ENCODE measurements at regions not wholly inside any gene's neighbourhood (a gene's known extent, or its start where the extent isn't known, plus 50 kb on each side); places are given as distances from the start of the nearest gene placed in this dataset.
"Not testable (repeated sequence)": the region's sequence is repeated elsewhere in the genome, so short reads cannot be mapped to it uniquely, and the experiment has no call there.

- H3K9me3 ChIP-seq (ENCODE audit: control insufficient read depth, insufficient read depth, low read depth, low read length); H3K36me3 ChIP-seq (ENCODE audit: control insufficient read depth, insufficient read depth, low read length); H3K27ac ChIP-seq (ENCODE audit: insufficient read depth, low read length); H3K4me2 ChIP-seq (ENCODE audit: extremely low read depth, insufficient read depth, low read length); H3K79me2 ChIP-seq (ENCODE audit: control insufficient read depth, insufficient read depth, low read length); H3K9ac ChIP-seq (ENCODE audit: insufficient read depth, low read length); H2AFZ ChIP-seq (ENCODE audit: low read length); DNase-seq (ENCODE audit: low read depth in 2 of 2); H4K20me1 ChIP-seq (ENCODE audit: control insufficient read depth, extremely low read depth, insufficient read depth, low read length); H3K27me3 ChIP-seq (ENCODE audit: control insufficient read depth, insufficient read depth, low read length); H3K4me3 ChIP-seq (replicated peaks in 1 of 4; ENCODE audit: control extremely low read depth in 1 of 4, insufficient read depth in 1 of 4, low read depth in 3 of 4, low read length in 4 of 4); H3K4me1 ChIP-seq (ENCODE audit: control insufficient read depth, extremely low read depth, insufficient read depth, low read length): not testable (repeated sequence)
Measured at GRCh38 chr1:146604681-146605080, 333.4 kb upstream of the NBPF12 start.

GRCh38 chr1:146600720-146601307, 337.3 kb upstream of the NBPF12 start:
- H4K20me1 ChIP-seq (ENCODE audit: control insufficient read depth, extremely low read depth, insufficient read depth, low read length); H3K79me2 ChIP-seq (ENCODE audit: control insufficient read depth, insufficient read depth, low read length); H3K4me2 ChIP-seq (ENCODE audit: extremely low read depth, insufficient read depth, low read length); H3K9me3 ChIP-seq (ENCODE audit: control insufficient read depth, insufficient read depth, low read depth, low read length); H3K27me3 ChIP-seq (ENCODE audit: control insufficient read depth, insufficient read depth, low read length); DNase-seq (ENCODE audit: low read depth in 2 of 2); H3K27ac ChIP-seq (ENCODE audit: insufficient read depth, low read length); H3K36me3 ChIP-seq (ENCODE audit: control insufficient read depth, insufficient read depth, low read length); H2AFZ ChIP-seq (ENCODE audit: low read length); H3K4me1 ChIP-seq (ENCODE audit: control insufficient read depth, extremely low read depth, insufficient read depth, low read length); H3K4me3 ChIP-seq (replicated peaks in 1 of 4; ENCODE audit: control extremely low read depth in 1 of 4, insufficient read depth in 1 of 4, low read depth in 3 of 4, low read length in 4 of 4); H3K9ac ChIP-seq (ENCODE audit: insufficient read depth, low read length): not testable (repeated sequence)

- not testable (repeated sequence) for H2AFZ ChIP-seq (ENCODE audit: low read length); H3K27ac ChIP-seq (ENCODE audit: insufficient read depth, low read length); H4K20me1 ChIP-seq (ENCODE audit: control insufficient read depth, extremely low read depth, insufficient read depth, low read length); H3K9ac ChIP-seq (ENCODE audit: insufficient read depth, low read length); H3K27me3 ChIP-seq (ENCODE audit: control insufficient read depth, insufficient read depth, low read length); H3K4me1 ChIP-seq (ENCODE audit: control insufficient read depth, extremely low read depth, insufficient read depth, low read length); H3K79me2 ChIP-seq (ENCODE audit: control insufficient read depth, insufficient read depth, low read length); H3K9me3 ChIP-seq (ENCODE audit: control insufficient read depth, insufficient read depth, low read depth, low read length); H3K4me3 ChIP-seq (replicated peaks in 1 of 4; ENCODE audit: control extremely low read depth in 1 of 4, insufficient read depth in 1 of 4, low read depth in 3 of 4, low read length in 4 of 4); H3K4me2 ChIP-seq (ENCODE audit: extremely low read depth, insufficient read depth, low read length); H3K36me3 ChIP-seq (ENCODE audit: control insufficient read depth, insufficient read depth, low read length); DNase-seq (ENCODE audit: low read depth in 2 of 2)
Measured at GRCh38 chr1:146599906-146600305, 338.2 kb upstream of the NBPF12 start.

- H3K9ac ChIP-seq (ENCODE audit: insufficient read depth, low read length); H3K79me2 ChIP-seq (ENCODE audit: control insufficient read depth, insufficient read depth, low read length); H3K4me1 ChIP-seq (ENCODE audit: control insufficient read depth, extremely low read depth, insufficient read depth, low read length); H3K36me3 ChIP-seq (ENCODE audit: control insufficient read depth, insufficient read depth, low read length); DNase-seq (ENCODE audit: low read depth in 2 of 2); H3K27ac ChIP-seq (ENCODE audit: insufficient read depth, low read length); H3K9me3 ChIP-seq (ENCODE audit: control insufficient read depth, insufficient read depth, low read depth, low read length); H2AFZ ChIP-seq (ENCODE audit: low read length); H3K4me3 ChIP-seq (replicated peaks in 1 of 4; ENCODE audit: control extremely low read depth in 1 of 4, insufficient read depth in 1 of 4, low read depth in 3 of 4, low read length in 4 of 4); H4K20me1 ChIP-seq (ENCODE audit: control insufficient read depth, extremely low read depth, insufficient read depth, low read length); H3K27me3 ChIP-seq (ENCODE audit: control insufficient read depth, insufficient read depth, low read length); H3K4me2 ChIP-seq (ENCODE audit: extremely low read depth, insufficient read depth, low read length): not testable (repeated sequence)
Measured at GRCh38 chr1:146581229-146581628, 352.4 kb upstream of the NOTCH2NLA start.

- H2AFZ ChIP-seq (ENCODE audit: low read length); H3K27me3 ChIP-seq (ENCODE audit: control insufficient read depth, insufficient read depth, low read length); H3K9ac ChIP-seq (ENCODE audit: insufficient read depth, low read length); H3K4me3 ChIP-seq (replicated peaks in 1 of 4; ENCODE audit: control extremely low read depth in 1 of 4, insufficient read depth in 1 of 4, low read depth in 3 of 4, low read length in 4 of 4); H4K20me1 ChIP-seq (ENCODE audit: control insufficient read depth, extremely low read depth, insufficient read depth, low read length); DNase-seq (ENCODE audit: low read depth in 2 of 2); H3K79me2 ChIP-seq (ENCODE audit: control insufficient read depth, insufficient read depth, low read length); H3K4me1 ChIP-seq (ENCODE audit: control insufficient read depth, extremely low read depth, insufficient read depth, low read length); H3K27ac ChIP-seq (ENCODE audit: insufficient read depth, low read length); H3K9me3 ChIP-seq (ENCODE audit: control insufficient read depth, insufficient read depth, low read depth, low read length); H3K4me2 ChIP-seq (ENCODE audit: extremely low read depth, insufficient read depth, low read length); H3K36me3 ChIP-seq (ENCODE audit: control insufficient read depth, insufficient read depth, low read length): not testable (repeated sequence)
Measured at GRCh38 chr1:146567541-146567940, 338.7 kb upstream of the NOTCH2NLA start.

- H3K9ac ChIP-seq (ENCODE audit: insufficient read depth, low read length); H3K4me2 ChIP-seq (ENCODE audit: extremely low read depth, insufficient read depth, low read length); H2AFZ ChIP-seq (ENCODE audit: low read length); H3K27ac ChIP-seq (ENCODE audit: insufficient read depth, low read length); H3K27me3 ChIP-seq (ENCODE audit: control insufficient read depth, insufficient read depth, low read length); H4K20me1 ChIP-seq (ENCODE audit: control insufficient read depth, extremely low read depth, insufficient read depth, low read length); H3K79me2 ChIP-seq (ENCODE audit: control insufficient read depth, insufficient read depth, low read length); H3K9me3 ChIP-seq (ENCODE audit: control insufficient read depth, insufficient read depth, low read depth, low read length); DNase-seq (ENCODE audit: low read depth in 2 of 2); H3K4me1 ChIP-seq (ENCODE audit: control insufficient read depth, extremely low read depth, insufficient read depth, low read length); H3K36me3 ChIP-seq (ENCODE audit: control insufficient read depth, insufficient read depth, low read length); H3K4me3 ChIP-seq (replicated peaks in 1 of 4; ENCODE audit: control extremely low read depth in 1 of 4, insufficient read depth in 1 of 4, low read depth in 3 of 4, low read length in 4 of 4): not testable (repeated sequence)
Measured at GRCh38 chr1:146558032-146558431, 329.2 kb upstream of the NOTCH2NLA start.

- not testable (repeated sequence) for DNase-seq (ENCODE audit: low read depth in 2 of 2); H3K79me2 ChIP-seq (ENCODE audit: control insufficient read depth, insufficient read depth, low read length); H3K4me3 ChIP-seq (replicated peaks in 1 of 4; ENCODE audit: control extremely low read depth in 1 of 4, insufficient read depth in 1 of 4, low read depth in 3 of 4, low read length in 4 of 4); H3K4me2 ChIP-seq (ENCODE audit: extremely low read depth, insufficient read depth, low read length); H2AFZ ChIP-seq (ENCODE audit: low read length); H3K27me3 ChIP-seq (ENCODE audit: control insufficient read depth, insufficient read depth, low read length); H3K4me1 ChIP-seq (ENCODE audit: control insufficient read depth, extremely low read depth, insufficient read depth, low read length); H3K27ac ChIP-seq (ENCODE audit: insufficient read depth, low read length); H3K36me3 ChIP-seq (ENCODE audit: control insufficient read depth, insufficient read depth, low read length); H3K9ac ChIP-seq (ENCODE audit: insufficient read depth, low read length); H4K20me1 ChIP-seq (ENCODE audit: control insufficient read depth, extremely low read depth, insufficient read depth, low read length); H3K9me3 ChIP-seq (ENCODE audit: control insufficient read depth, insufficient read depth, low read depth, low read length)
Measured at GRCh38 chr1:146556405-146556804, 327.6 kb upstream of the NOTCH2NLA start.
